HG02981 (cell line): ENCODE measurements at regions not wholly inside any gene's neighbourhood (a gene's known extent, or its start where the extent isn't known, plus 50 kb on each side); places are given as distances from the start of the nearest gene placed in this dataset.

Experiments
- ATAC-seq: cut with Tn5 transposase; IDR thresholded peaks from one replicate; pipeline ENCODE4 v1.9.1; 2021; ENCODE audit warnings: mild to moderate bottlenecking, moderate library complexity; ENCODE audit not compliant: unreplicated experiment

- ATAC-seq, result no peak
Observed at GRCh38 chr13:105821337-105821736, 714.1 kb downstream of the EFNB2 start.

DNA sequence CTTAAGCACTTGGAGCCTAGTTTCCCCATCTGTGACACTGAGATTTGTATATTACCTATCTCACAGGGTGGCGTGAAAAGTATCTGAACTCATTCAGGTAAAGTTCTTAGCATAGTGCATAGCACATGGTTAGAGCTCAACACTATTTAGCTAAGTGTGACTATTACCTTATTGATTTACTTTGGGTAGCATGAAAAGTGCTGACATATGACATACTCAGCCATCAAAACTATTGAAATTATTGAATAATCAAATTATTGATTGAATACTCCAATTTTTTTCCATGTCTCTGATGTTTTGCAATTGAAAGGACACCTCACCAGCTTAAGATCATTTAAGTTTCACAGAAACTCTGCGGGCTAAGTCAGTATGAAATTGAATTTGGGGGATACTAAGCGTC lies 715.0 kb downstream of the EFNB2 start:
- no peak for ATAC-seq

DNA sequence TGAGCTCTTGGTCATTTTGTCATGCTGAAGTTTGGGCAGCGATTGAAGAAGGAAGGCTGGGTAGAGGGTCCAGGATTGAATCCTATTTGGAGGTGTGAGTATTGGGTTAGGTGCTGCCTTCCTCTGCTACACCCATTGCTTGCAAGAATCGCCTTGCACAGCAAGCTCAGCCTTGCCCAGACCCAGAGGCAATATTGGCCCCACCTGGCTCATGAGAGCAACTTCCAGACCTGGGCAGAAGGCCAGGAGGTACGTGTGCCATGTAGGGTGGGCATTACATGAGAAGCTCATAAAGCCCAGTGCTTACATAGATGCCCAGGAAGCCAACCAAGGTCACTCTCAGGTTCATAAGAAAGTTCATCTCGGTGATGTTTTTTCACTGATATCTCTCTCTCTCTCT lies 718.0 kb downstream of the EFNB2 start:
- ATAC-seq, result no peak

- ATAC-seq, result no peak
Observed at GRCh38 chr13:105816994-105817393, 718.5 kb downstream of the EFNB2 start.

- ATAC-seq, result no peak
Observed at GRCh38 chr13:105814902-105815250, 720.6 kb downstream of the EFNB2 start.

- no peak for ATAC-seq
Observed at GRCh38 chr13:105814219-105814901, 721.1 kb downstream of the EFNB2 start.

- no peak for ATAC-seq
Observed at GRCh38 chr13:105806628-105806920, 728.9 kb downstream of the EFNB2 start.

- ATAC-seq, result no peak
Observed at GRCh38 chr13:105805892-105806627, 729.4 kb downstream of the EFNB2 start.

- ATAC-seq, result no peak
Observed at GRCh38 chr13:105804561-105805190, 730.8 kb downstream of the EFNB2 start.

DNA sequence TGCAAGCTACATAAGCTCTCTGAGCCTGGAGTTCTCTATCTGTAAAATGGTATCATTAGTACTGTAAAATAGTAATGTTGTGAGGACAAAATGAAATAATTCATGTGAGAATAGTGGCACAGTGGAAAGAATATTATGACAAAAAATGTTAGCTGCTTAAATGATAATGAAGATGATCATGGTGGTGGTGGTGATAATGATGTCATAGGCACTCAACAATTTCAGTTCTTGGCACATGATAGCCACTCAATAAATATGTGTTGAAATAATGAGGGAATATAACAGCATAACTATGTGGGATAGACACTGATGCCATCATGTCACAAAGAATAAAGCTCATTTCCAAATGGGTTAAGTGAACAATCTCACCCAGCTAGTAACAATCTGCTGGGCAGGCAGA lies 736.3 kb downstream of the EFNB2 start:
- no peak for ATAC-seq

- ATAC-seq, result no peak
Observed at GRCh38 chr13:105798541-105798940, 736.9 kb downstream of the EFNB2 start.

DNA sequence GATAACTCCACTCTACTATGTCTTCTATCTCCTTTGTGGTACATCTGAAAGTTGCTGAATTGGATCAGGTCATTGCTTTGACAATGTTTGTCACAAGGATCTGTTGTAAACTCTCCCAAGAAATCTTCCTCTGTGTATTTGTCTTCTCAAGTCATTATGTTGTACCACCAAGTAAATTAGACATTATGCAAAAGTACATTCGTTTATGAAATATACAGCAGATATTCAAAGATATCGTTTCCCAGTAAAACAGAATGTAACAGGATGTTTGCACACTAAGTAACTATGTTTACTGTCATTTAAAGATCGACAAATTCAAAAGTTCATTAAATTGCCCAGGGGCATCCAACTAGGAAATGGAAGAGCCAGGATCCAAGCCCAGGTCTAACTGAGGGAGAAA lies 739.4 kb downstream of the EFNB2 start:
- no peak for ATAC-seq

DNA sequence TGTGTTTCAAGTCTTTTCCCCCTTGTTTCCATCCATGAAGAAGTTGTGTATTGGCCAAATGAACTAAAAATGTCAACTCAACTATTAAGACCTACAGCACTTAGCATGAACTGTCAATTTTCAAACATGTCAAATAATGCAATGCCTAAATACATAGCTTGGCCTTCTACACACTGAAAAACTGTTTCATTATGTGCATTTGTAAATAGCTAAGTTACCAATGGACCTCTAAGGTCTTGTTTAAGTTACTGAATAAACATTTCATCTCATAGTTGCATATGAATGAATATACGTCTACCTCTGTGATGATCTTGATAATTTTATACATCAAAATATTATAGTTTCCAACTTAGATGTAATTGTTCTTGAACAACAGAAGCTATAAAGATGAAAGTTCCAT lies 744.5 kb downstream of the EFNB2 start:
- ATAC-seq, result no peak

GRCh38 chr13:105788530-105788929 lies 746.9 kb downstream of the EFNB2 start:
- no peak for ATAC-seq

DNA sequence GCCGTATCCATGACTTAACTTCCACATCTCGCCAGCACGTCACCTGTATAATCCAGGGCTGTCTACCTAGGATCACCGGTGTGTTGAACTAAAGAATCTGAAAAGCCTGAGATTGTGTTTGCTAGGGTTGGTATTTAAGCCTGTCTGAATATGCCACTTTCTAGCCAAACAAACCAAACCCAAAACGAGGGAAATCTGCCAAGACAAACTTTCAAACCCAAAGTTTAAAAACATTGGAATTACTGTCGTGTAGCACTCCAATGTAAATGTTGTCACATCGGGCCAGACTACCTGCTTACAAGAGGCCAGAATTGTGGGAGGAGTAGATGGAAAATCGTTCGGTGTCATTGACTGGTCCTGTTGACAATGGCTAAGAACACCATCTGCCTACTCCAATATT lies 747.8 kb downstream of the EFNB2 start:
- ATAC-seq, result no peak

DNA sequence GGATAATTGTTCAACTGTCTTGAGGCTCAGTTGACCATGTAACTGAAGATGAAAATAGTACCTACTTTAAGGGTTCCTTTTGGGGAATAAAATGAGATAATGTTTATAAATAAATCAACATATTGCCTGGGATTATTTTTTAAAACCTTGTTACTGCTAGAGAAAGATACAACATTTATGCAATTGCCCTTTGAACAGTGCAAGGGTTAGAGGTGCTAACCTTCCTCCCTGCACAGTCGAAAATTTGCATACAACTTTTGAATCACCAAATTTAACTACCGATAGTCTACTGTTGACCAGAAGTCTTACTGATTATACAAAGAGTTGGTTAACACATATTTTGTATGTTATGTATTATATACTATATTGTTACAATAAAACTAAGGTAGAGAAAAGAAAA lies 750.0 kb downstream of the EFNB2 start:
- ATAC-seq, result no peak

DNA sequence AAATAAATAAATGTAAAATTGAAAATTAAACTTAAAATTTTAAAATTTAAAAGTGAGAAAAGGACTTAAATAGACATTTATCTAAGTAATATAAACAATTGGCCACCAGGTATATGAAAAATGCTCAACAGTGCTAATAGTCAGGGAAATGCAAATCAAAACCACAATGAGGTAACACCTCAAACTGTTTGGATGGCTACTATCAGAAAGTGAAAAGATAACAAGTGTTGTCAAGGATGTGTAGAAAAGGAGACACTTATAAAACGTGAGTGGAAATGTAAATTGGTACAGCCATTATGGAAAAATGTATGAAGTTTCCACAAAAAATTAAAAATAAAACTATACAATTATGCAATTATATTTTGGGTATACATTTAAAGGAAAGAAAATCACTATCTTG lies 752.2 kb downstream of the EFNB2 start:
- no peak for ATAC-seq

DNA sequence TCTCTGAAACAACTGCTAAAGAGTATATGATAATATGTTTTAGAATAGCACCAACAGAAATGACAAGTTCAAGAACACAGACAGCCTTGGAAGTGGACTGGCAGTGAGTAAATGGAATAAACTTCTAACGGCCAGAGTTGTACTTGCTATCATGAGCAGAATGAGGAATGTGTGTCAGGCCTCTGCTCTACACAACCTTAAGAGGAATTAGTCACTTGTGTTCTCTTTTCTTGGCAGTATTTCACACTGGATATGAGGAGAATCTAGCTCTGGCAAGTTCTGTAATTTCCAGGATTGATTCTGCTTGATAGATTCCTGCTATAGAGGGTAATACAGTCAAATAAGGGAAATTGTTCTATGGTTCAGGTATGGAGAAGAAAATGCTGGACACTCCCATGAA lies 757.3 kb downstream of the EFNB2 start:
- no peak for ATAC-seq

DNA sequence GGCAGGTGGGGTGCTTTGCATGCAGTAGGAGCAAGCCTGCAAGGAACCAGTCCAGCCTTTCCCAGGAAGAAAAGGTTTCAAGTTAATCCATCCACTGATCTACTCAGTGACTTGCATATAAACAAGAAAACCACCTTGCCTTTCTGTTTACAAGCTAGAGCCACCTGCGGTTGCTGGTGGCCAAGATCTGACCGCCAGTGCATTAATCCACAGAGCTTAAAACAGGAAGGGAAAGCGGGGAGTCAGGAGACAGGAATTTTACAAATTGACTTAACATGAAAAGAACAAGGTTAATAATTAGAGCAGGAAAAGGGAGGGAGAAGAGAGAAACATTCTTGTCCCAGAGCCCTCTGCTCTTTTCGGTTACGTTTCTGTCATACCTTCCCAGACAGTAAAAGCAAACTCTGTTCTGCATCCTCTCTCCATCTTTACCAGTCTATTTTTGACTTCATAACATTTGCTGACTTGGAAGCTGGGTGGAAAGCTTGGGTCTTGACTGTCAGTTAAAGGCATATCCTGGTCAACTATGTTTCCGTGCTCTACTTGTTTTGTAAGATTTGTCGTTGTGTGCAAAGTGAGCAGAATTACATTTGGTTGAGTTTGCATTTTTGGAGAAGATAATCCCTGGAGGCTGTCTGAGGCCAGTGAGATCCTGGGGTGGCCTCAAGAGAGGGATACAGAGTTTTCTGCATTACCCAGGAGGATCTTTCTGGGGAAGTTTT lies 760.6 kb downstream of the EFNB2 start:
- no peak for ATAC-seq

- no peak for ATAC-seq
Observed at GRCh38 chr13:105773863-105774538, 761.5 kb downstream of the EFNB2 start.

DNA sequence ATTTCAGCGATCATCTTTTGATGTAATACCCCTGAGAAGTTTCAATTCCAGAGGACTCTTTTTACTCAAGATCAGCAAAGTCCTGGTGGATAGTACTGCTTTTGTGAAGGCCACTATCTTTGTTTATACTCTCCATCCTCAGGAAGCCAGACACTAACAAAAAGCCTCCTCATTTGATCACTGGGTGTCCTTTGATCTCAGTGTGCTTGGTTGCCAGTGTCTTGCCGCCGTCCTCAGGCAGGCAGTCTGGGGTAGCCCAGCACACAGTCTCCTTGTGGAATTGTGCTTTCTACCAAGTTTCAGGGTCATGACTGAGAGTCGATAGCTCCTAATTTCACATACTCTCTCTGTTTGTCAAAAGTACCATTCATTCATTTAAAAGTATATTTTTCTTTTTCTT lies 762.2 kb downstream of the EFNB2 start:
- ATAC-seq, result no peak
